Muscle layer of duodenum (tissue), 2 donors: ENCODE measurements at regions not wholly inside any gene's neighbourhood (a gene's known extent, or its start where the extent isn't known, plus 50 kb on each side); places are given as distances from the start of the nearest gene placed in this dataset.
"Not testable (repeated sequence)": the region's sequence is repeated elsewhere in the genome, so short reads cannot be mapped to it uniquely, and the experiment has no call there.

Experiments used
- H3K27ac ChIP-seq: one replicate; pipeline ENCODE4 v1.7.0; 2013; ENCODE audit warnings: mild to moderate bottlenecking, low read length
- H3K27me3 ChIP-seq: one replicate; pipeline ENCODE4 v1.7.0; 2013; ENCODE audit warnings: low read depth, mild to moderate bottlenecking, control low read depth, low read length
- H3K36me3 ChIP-seq, 2 donors: one replicate each; pipeline ENCODE4 v1.7.0; 2013; ENCODE audit warnings: low read length in 2 of 2, control low read depth in 1 of 2, mild to moderate bottlenecking in 1 of 2; ENCODE audit not compliant: insufficient read depth in 2 of 2, control insufficient read depth in 1 of 2
- H3K4me1 ChIP-seq, 2 donors: one replicate each; pipeline ENCODE4 v1.7.0; 2013; ENCODE audit warnings: low read length in 2 of 2, mild to moderate bottlenecking in 2 of 2, control low read depth in 1 of 2, moderate library complexity in 1 of 2; ENCODE audit not compliant: insufficient read depth in 2 of 2, control insufficient read depth in 1 of 2
- H3K4me3 ChIP-seq, 2 donors: one replicate each; pipeline ENCODE4 v1.7.0; 2013; ENCODE audit warnings: low read length in 2 of 2, low read depth in 1 of 2, mild to moderate bottlenecking in 1 of 2
- H3K9me3 ChIP-seq, 2 donors: one replicate each; pipeline ENCODE4 v1.7.0; 2013; ENCODE audit warnings: low read length in 2 of 2, control low read depth in 1 of 2, mild to moderate bottlenecking in 1 of 2; ENCODE audit not compliant: control insufficient read depth in 1 of 2
- donor health status: healthy.

- Histone ChIP-seq H3K4me3 (no peak overlapping the region), H3K27me3 (no peaks in the 10 kb centered on the region), H3K27ac (no peak overlapping the region), H3K4me1 (peaks cover 0 to 4% of the 10 kb centered on the region in 2 donors), H3K36me3 (no peaks in the 10 kb centered on the region), H3K9me3 (no peaks in the 10 kb centered on the region)
These were observed 111.4 kb upstream of the RBMS3 start for GRCh38 chr3:29169451-29169850.

- no peaks in the 10 kb centered on the region for H3K36me3 ChIP-seq
- no peaks in the 10 kb centered on the region for H3K9me3 ChIP-seq
- H3K27me3 ChIP-seq, result no peaks in the 10 kb centered on the region
- H3K4me3 ChIP-seq, result no peak overlapping the region
- H3K4me1 ChIP-seq, result peaks cover 2 to 4% of the 10 kb centered on the region in 2 donors
- peak overlapping the region; percentile 11 for H3K27ac ChIP-seq
These were observed 109.6 kb upstream of the RBMS3 start for GRCh38 chr3:29171043-29171990.

- H3K27me3 ChIP-seq, result no peaks in the 10 kb centered on the region
- no peak overlapping the region for H3K27ac ChIP-seq
- H3K4me3 ChIP-seq, result no peak overlapping the region
- H3K4me1 ChIP-seq, result peaks cover under 1 to 6% of the 10 kb centered on the region in 2 donors
- no peaks in the 10 kb centered on the region for H3K9me3 ChIP-seq
- H3K36me3 ChIP-seq, result no peaks in the 10 kb centered on the region
These were observed 104.4 kb upstream of the RBMS3 start for GRCh38 chr3:29176501-29176900.

GRCh38 chr3:29178809-29179793 lies 101.8 kb upstream of the RBMS3 start:
- H3K4me3 ChIP-seq, result no peak overlapping the region
- H3K27ac ChIP-seq, result no peak overlapping the region
- no peaks in the 10 kb centered on the region for H3K9me3 ChIP-seq
- no peaks in the 10 kb centered on the region for H3K27me3 ChIP-seq
- H3K36me3 ChIP-seq, result no peaks in the 10 kb centered on the region
- H3K4me1 ChIP-seq, result peaks cover 0 to 6% of the 10 kb centered on the region in 2 donors

GRCh38 chr3:29181149-29181780 lies 99.6 kb upstream of the RBMS3 start:
- Histone ChIP-seq H3K27me3 (no peaks in the 10 kb centered on the region), H3K36me3 (no peaks in the 10 kb centered on the region), H3K4me1 (peaks cover 0 to 5% of the 10 kb centered on the region in 2 donors), H3K27ac (no peak overlapping the region), H3K9me3 (no peaks in the 10 kb centered on the region), H3K4me3 (no peak overlapping the region)

- H3K4me1 ChIP-seq, result no peaks in the 10 kb centered on the region
- H3K9me3 ChIP-seq, result no peaks in the 10 kb centered on the region
- H3K36me3 ChIP-seq, result no peaks in the 10 kb centered on the region
- H3K27ac ChIP-seq, result no peak overlapping the region
- H3K4me3 ChIP-seq, result no peak overlapping the region
- H3K27me3 ChIP-seq, result no peaks in the 10 kb centered on the region
These were observed 99.0 kb upstream of the RBMS3 start for GRCh38 chr3:29181872-29182271.

GRCh38 chr3:29182828-29183227 lies 98.0 kb upstream of the RBMS3 start:
- H3K27ac ChIP-seq, H3K36me3 ChIP-seq, H3K27me3 ChIP-seq, H3K4me1 ChIP-seq, H3K4me3 ChIP-seq, H3K9me3 ChIP-seq: not testable (repeated sequence)

GRCh38 chr3:29183346-29184087 lies 97.4 kb upstream of the RBMS3 start:
- no peaks in the 10 kb centered on the region for H3K4me1 ChIP-seq
- no peaks in the 10 kb centered on the region for H3K27me3 ChIP-seq
- no peaks in the 10 kb centered on the region for H3K36me3 ChIP-seq
- peak overlapping the region in 1 of 2 donors; percentile 10 for H3K4me3 ChIP-seq
- H3K9me3 ChIP-seq, result no peaks in the 10 kb centered on the region
- H3K27ac ChIP-seq, result no peak overlapping the region

GRCh38 chr3:29185706-29186105 lies 95.2 kb upstream of the RBMS3 start:
- no peaks in the 10 kb centered on the region for H3K27me3 ChIP-seq
- H3K36me3 ChIP-seq, result no peaks in the 10 kb centered on the region
- no peaks in the 10 kb centered on the region for H3K9me3 ChIP-seq
- no peaks in the 10 kb centered on the region for H3K4me1 ChIP-seq
- no peak overlapping the region for H3K4me3 ChIP-seq
- no peak overlapping the region for H3K27ac ChIP-seq

GRCh38 chr3:29186131-29186599 lies 94.7 kb upstream of the RBMS3 start:
- no peak overlapping the region for H3K27ac ChIP-seq

More at GRCh38 chr3:29186131-29186599, 94.7 kb upstream of the RBMS3 start:
- H3K4me1 ChIP-seq, result no peaks in the 10 kb centered on the region
- no peaks in the 10 kb centered on the region for H3K9me3 ChIP-seq
- H3K27me3 ChIP-seq, result no peaks in the 10 kb centered on the region
- H3K4me3 ChIP-seq, result no peak overlapping the region
- no peaks in the 10 kb centered on the region for H3K36me3 ChIP-seq
